Gastrocnemius medialis (tissue), 4 donors: ENCODE measurements at regions not wholly inside any gene's neighbourhood (a gene's known extent, or its start where the extent isn't known, plus 50 kb on each side); places are given as distances from the start of the nearest gene placed in this dataset.

Source experiments
- ATAC-seq, 2 donors: fragments of 150-250 bp; one replicate each; pipeline ENCODE4 v1.9.1; 2016
- DNase-seq, 2 donors: peaks; one replicate each; pipeline ENCODE4 v3.0.0-alpha.2; 2019
- H3K27ac ChIP-seq, 4 donors: fragments of 200-600 bp; sonication (generic); 1 replicate in 1 of 4; 2 replicates in 3 of 4; pipeline ENCODE4 v1.5.1; 2016 to 2018; ENCODE audit warnings: mild to moderate bottlenecking in 2 of 4, moderate library complexity in 1 of 4
- H3K27me3 ChIP-seq, 3 donors: fragments of 200-600 bp; sonication (generic) in 2 of 3; 1 replicate in 1 of 3; 2 replicates in 2 of 3; pipeline versions ENCODE4 v1.5.1 to v1.6.0; 2016 to 2019; ENCODE audit warnings: mild to moderate bottlenecking in 1 of 3, moderate library complexity in 1 of 3
- H3K36me3 ChIP-seq, 2 donors: fragments of 200-600 bp; sonication (generic) in 1 of 2; one replicate each; pipeline ENCODE4 v1.5.1; 2017 to 2018
- H3K4me1 ChIP-seq, 2 donors: fragments of 200-600 bp; sonication (generic) in 1 of 2; one replicate each; pipeline ENCODE4 v1.5.1; 2016 to 2017; ENCODE audit warnings: mild to moderate bottlenecking in 2 of 2
- H3K4me3 ChIP-seq, 4 donors: fragments of 200-600 bp; sonication (generic) in 3 of 4; 1 replicate in 1 of 4; 2 replicates in 3 of 4; pipeline ENCODE4 v1.5.1; 2016 to 2019; ENCODE audit warnings: mild to moderate bottlenecking in 2 of 4
- H3K9me3 ChIP-seq, 3 donors: fragments of 200-600 bp; sonication (generic) in 2 of 3; 1 replicate in 1 of 3; 2 replicates in 2 of 3; pipeline ENCODE4 v1.5.1; 2016 to 2019
- CTCF ChIP-seq, 5 experiments: fragments of 450-650 bp in 3 of 5; fragments of 200-600 bp in 2 of 5; sonication (generic) in 2 of 5; IDR thresholded peaks in 4 of 5; conservative IDR thresholded peaks in 1 of 5; 1 replicate in 4 of 5; 2 replicates in 1 of 5; pipeline ENCODE4 v1.5.1; 2016 to 2019; ENCODE audit warnings: antibody characterized with exemption in 5 of 5, mild to moderate bottlenecking in 3 of 5, moderate library complexity in 3 of 5
- POLR2A ChIP-seq, 2 donors: fragments of 450-650 bp; IDR thresholded peaks; one replicate each; pipeline ENCODE4 v1.6.1; 2017; ENCODE audit warnings: antibody characterized with exemption in 2 of 2, mild to moderate bottlenecking in 2 of 2, moderate library complexity in 2 of 2
- in situ Hi-C, 4 donors: fragments of 200-750 bp; cut with MboI; loops; one replicate each; pipeline versions ENCODE4 v1.15.0 to v1.8.0; 2017; ENCODE audit warnings: low sequenced_read_pairs in 4 of 4
- intact Hi-C: fragments of 100-400 bp; cut with DNase I; formaldehyde crosslinking; loops from one replicate; pipeline ENCODE4 v1.15.1; 2023; ENCODE audit warnings: low total_unique reads

- in situ Hi-C loops: no loop called here
Measured at GRCh38 chr15:58302832-58303231, 129.0 kb upstream of the LIPC start.

GRCh38 chr15:58303236-58303635 is 128.6 kb upstream of the LIPC start:
- intact Hi-C loops: no loop called here
- Histone ChIP-seq H3K27ac (no peak overlapping the region), H3K27me3 (no peaks in the 10 kb centered on the region), H3K4me3 (no peak overlapping the region), H3K9me3 (no peaks in the 10 kb centered on the region), H3K36me3 (no peaks in the 10 kb centered on the region), H3K4me1 (peaks cover 0 to 6% of the 10 kb centered on the region in 2 donors)
- TF ChIP-seq POLR2A (IDR thresholded peaks at IDR 0.05): no peak
- no peak for TF ChIP-seq CTCF (IDR thresholded peaks at IDR 0.05 in 4 of 5, conservative IDR thresholded peaks at IDR 0.05 in 1 of 5)
- no peak for DNase-seq
- ATAC-seq: no peak
- in situ Hi-C loops: no loop called here

More at GRCh38 chr15:58302832-58303231, 129.0 kb upstream of the LIPC start:
- Histone ChIP-seq H3K9me3 (no peaks in the 10 kb centered on the region), H3K4me3 (no peak overlapping the region), H3K4me1 (peaks cover 0 to 6% of the 10 kb centered on the region in 2 donors), H3K27ac (no peak overlapping the region), H3K27me3 (no peaks in the 10 kb centered on the region), H3K36me3 (no peaks in the 10 kb centered on the region)
- ATAC-seq: no peak
- TF ChIP-seq CTCF (IDR thresholded peaks at IDR 0.05 in 4 of 5, conservative IDR thresholded peaks at IDR 0.05 in 1 of 5): no peak
- TF ChIP-seq POLR2A (IDR thresholded peaks at IDR 0.05): no peak
- intact Hi-C loops: no loop called here
- no peak for DNase-seq

GRCh38 chr15:58306591-58307312 is 125.0 kb upstream of the LIPC start:
- in situ Hi-C loops (no loop called here), intact Hi-C loops (no loop called here)
- no peak overlapping the region for H3K4me3 ChIP-seq
- no peaks in the 10 kb centered on the region for H3K36me3 ChIP-seq
- peaks cover 0 to 6% of the 10 kb centered on the region in 2 donors for H3K4me1 ChIP-seq
- no peaks in the 10 kb centered on the region for H3K27me3 ChIP-seq
- H3K27ac ChIP-seq: no peak overlapping the region
- TF ChIP-seq POLR2A (IDR thresholded peaks at IDR 0.05) (no peak), CTCF (IDR thresholded peaks at IDR 0.05 in 4 of 5, conservative IDR thresholded peaks at IDR 0.05 in 1 of 5) (no peak)
- no peak for ATAC-seq
- no peaks in the 10 kb centered on the region for H3K9me3 ChIP-seq
- DNase-seq: no peak

GRCh38 chr15:58307313-58307961 is 124.4 kb upstream of the LIPC start:
- H3K27ac ChIP-seq: no peak overlapping the region
- ATAC-seq (no peak), DNase-seq (no peak)
- no peak overlapping the region for H3K4me3 ChIP-seq
- TF ChIP-seq CTCF (IDR thresholded peaks at IDR 0.05 in 4 of 5, conservative IDR thresholded peaks at IDR 0.05 in 1 of 5) (no peak), POLR2A (IDR thresholded peaks at IDR 0.05) (no peak)
- intact Hi-C loops: no loop called here
- in situ Hi-C loops: no loop called here
- no peaks in the 10 kb centered on the region for H3K36me3 ChIP-seq
- H3K9me3 ChIP-seq: no peaks in the 10 kb centered on the region
- no peaks in the 10 kb centered on the region for H3K27me3 ChIP-seq
- peaks cover 0 to 6% of the 10 kb centered on the region in 2 donors for H3K4me1 ChIP-seq
